ENCODE measurements at regions not wholly inside any gene's neighbourhood (a gene's known extent, or its start where the extent isn't known, plus 50 kb on each side); places are given as distances from the start of the nearest gene placed in this dataset.

GRCh38 chr2:193776988-193777387 is 1582.3 kb upstream of the TMEFF2 start:
- no peak for DNase-seq (ENCODE audit: low read depth in 3 of 3)

- no peak for DNase-seq (ENCODE audit: low read depth in 3 of 3)
Measured at GRCh38 chr2:193774166-193774565, 1579.4 kb upstream of the TMEFF2 start.

GRCh38 chr2:193751299-193751698 is 1556.6 kb upstream of the TMEFF2 start:
- no peak for DNase-seq (ENCODE audit: low read depth in 3 of 3)

DNA sequence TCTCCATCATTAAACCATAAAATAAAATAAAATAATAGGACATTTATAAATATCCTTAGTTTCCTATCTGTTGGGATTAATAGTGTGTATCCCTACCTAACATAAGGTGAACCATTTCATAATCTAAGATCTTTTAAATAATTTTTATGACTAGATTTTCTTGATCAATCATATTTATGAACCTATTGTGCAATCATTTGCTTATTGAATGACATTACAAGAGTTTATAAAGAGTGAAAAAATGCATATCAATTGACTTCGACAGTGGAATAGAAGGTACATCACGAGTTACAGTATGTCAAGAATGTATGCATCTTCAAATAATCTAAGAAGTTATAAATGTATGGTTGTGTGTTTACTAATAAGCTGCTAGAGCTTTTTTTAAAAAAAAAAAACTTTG is 1554.8 kb upstream of the TMEFF2 start:
- no peak for DNase-seq (ENCODE audit: low read depth in 3 of 3)

- no peak for DNase-seq (ENCODE audit: low read depth in 3 of 3)
Measured at GRCh38 chr2:193743089-193743488, 1548.4 kb upstream of the TMEFF2 start.

- DNase-seq (ENCODE audit: low read depth in 3 of 3) = no peak
Measured at GRCh38 chr2:193738892-193739291, 1544.2 kb upstream of the TMEFF2 start.

DNA sequence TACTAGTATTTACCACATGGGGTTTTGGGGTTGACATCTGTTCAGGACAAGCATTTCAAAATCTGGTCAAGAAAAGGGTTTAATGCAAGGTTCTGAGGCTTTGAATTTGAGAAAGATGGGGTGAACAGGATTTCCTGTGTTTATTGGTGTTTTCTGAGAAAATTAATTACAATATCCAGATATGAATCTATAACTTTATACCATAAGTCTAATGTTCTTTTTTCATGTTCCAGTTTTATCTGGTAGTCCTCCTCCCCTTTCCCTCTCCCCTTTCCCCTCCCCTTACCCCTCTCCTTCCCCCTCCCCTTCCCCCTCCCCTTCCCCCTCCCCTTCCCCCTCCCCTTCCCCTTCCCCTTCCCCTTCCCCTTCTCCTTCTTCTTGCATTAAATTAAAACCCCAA is 1518.2 kb upstream of the TMEFF2 start:
- DNase-seq (ENCODE audit: low read depth in 3 of 3) = no peak

GRCh38 chr2:193703411-193703810 is 1508.7 kb upstream of the TMEFF2 start:
- no peak for DNase-seq (ENCODE audit: low read depth in 3 of 3)

DNA sequence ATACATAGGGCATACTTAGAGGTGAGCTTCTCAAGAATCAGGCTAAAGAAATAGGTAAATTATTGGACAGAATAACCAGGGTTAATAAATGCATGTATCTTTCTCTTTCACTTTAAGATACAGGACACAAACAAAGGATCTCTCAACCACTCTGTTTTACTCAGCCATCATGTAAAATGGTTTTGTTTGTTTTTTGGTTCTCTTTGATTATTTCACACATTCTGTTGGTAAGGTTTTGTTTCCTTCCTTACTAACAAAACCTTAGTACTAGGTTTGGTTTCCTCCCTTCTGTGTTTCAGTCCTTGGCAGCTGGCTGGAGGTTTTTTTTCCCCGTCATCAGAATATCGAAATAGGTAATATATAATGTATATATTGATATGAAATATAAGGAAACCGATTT is 1506.8 kb upstream of the TMEFF2 start:
- no peak for DNase-seq (ENCODE audit: low read depth in 3 of 3)

DNA sequence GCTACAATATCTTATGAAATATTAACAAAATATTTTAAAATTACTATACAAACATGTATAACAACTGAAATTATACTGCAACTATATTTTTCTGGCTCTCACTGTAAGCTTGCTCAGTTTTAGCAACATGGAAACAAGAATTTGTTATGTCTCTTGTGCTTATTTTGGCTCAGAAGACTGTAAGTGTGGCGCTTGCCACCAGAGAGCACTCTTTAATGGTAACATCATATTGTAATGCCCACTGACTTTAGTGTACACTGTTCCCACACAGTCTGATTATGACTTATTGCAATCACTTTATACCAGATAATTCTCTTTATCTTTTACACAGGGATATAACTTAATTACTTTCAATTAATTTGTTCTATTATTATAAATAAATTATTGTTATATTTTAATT is 1500.6 kb upstream of the TMEFF2 start:
- no peak for DNase-seq (ENCODE audit: low read depth in 3 of 3)

- no peak for DNase-seq (ENCODE audit: low read depth in 3 of 3)
Measured at GRCh38 chr2:193693758-193694157, 1499.0 kb upstream of the TMEFF2 start.

GRCh38 chr2:193690572-193690971 is 1495.8 kb upstream of the TMEFF2 start:
- DNase-seq (ENCODE audit: low read depth in 3 of 3) = no peak

DNA sequence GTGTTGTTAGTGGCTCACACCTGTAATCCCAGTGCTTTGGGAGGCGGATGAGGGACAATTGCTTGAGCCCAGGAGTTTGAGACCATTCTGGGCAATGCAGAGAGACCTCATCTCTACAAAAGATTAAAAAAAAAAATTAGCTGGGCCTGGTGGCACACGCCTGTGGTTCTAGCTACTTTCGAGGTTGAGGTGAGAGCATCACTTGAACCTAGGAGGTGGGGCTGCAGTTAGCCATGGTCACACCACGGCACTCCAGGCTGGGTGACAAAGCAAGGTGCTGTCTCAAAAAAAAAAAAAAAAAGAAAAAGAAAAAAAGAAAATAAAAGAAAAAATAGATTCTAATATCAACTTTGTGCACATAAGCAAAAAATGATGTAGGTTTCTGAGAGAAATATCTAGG is 1492.5 kb upstream of the TMEFF2 start:
- no peak for DNase-seq (ENCODE audit: low read depth in 3 of 3)

GRCh38 chr2:193679847-193680246 is 1485.1 kb upstream of the TMEFF2 start:
- DNase-seq (ENCODE audit: low read depth in 3 of 3) = no peak

DNA sequence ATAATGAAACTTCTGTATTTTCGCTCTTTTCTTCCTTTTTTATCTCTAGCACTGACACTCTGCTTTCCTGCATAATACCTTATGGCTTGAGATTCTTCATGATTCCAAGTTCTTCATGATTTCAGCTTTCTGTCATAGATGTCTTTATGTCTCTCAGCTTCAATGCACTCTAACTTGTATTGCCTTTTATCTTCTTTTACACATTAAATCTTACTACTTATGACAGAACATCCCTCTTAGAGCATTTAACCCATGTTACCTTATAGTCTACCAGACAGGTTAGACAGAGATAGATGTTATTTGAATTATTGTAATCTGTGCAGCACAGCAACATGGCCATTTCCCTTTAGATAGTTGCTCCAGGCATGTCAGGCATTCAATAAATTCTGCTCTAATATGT is 1475.7 kb upstream of the TMEFF2 start:
- DNase-seq (ENCODE audit: low read depth in 3 of 3) = no peak

DNA sequence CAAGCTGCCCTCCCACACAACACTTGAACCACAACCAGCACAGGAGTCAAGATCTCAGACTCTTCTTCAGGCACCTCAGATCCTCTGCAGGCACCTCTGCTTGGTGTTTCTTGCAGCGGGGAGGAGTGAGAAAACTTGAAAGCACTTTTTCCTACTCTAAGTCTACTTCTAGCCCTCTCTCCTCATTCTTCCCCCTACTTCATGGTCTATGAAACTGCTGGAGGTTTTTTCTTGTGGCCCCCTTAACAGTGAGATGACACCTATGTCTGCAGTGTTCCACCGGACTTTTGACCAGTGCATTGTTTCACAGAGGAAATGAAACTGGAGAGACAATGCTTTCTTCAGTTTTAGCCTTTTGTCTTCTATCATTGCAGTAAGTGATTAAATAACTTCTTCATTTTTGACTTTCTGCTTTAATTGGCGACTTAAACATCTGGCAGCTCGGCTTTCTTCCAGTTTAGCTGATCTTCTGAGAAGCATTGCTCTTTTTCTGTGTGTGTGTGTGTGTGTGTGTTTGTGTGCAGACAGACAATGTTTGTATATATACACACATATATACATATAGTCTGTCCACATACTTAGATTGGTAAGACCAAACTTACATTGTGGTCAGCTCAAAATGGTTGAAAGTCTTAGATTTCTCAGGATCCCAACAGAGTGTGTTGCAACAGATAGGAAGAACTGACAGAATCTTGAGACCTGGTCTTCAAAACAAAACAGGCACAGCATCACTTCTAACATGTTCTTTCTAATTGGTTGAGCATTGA is 1474.0 kb upstream of the TMEFF2 start:
- DNase-seq (ENCODE audit: low read depth in 3 of 3) = no peak

DNA sequence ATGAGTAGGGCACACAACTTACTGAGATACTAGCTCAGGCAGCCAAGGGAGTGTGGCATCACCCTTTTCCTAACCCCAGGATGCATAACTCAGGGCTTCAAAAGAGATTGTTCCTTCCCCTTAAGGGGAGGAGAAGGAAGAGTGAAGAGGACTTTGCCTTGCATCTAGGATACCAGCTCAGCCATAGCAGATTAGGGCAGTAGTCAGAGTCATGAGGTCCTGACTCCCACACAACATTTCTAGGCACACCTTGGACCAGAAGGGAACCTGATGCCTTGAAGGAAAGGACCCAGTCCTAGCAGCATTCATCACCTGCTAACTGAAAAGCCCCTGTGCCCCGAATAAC is 1433.2 kb upstream of the TMEFF2 start:
- no peak for DNase-seq (ENCODE audit: low read depth in 3 of 3)

DNA sequence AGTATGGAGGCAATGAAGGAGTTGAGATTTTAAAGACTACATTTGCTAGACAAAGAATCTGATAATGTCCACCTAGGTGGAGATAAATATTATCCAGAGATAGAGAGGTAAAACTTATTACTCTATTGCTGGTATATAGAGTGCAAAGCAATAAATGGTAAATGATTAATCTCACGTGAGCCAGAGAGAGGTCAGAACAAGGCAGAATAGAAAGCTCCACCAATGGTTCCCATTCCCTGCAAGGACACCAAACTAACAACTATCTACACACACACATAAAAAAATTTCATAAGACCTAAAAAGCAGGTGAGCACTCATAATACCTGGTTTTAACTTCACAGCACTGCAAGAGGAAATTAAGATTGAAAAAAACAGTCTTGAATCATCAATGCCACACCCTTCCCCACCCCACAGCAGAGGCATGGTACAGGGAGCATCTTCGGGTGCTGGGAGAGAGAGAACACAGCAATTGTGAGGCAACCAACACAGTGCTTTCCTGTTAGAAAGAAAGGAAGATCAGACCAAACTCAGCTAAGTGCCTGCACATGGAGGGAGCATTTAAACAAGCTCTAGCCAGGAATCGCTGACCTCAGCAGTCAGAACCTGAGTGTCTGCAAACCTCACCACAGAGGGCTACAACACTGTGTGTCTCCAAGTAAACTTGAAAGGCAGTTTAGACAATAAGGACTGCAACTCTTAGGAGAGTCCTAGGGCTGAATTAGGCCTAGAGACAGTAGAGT is 1432.6 kb upstream of the TMEFF2 start:
- no peak for DNase-seq (ENCODE audit: low read depth in 3 of 3)

DNA sequence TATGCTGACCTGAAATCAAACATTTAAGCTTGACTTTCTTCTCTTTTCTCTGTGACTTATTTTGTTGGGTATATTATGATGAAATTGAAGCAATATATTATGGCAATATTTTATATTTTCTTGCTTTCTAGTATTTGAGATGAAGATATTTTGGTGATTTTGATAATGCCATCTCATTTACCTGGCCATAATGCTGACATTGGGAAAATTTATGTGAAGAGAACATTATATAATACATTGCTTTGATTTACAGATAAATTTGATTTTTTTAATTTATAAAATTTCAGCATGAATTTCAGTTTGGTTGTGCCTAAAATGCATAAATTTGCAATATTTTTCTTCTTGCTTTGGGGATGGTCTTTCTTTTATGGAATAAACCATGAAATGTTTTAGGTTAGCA is 1413.7 kb upstream of the TMEFF2 start:
- no peak for DNase-seq (ENCODE audit: low read depth in 3 of 3)

DNA sequence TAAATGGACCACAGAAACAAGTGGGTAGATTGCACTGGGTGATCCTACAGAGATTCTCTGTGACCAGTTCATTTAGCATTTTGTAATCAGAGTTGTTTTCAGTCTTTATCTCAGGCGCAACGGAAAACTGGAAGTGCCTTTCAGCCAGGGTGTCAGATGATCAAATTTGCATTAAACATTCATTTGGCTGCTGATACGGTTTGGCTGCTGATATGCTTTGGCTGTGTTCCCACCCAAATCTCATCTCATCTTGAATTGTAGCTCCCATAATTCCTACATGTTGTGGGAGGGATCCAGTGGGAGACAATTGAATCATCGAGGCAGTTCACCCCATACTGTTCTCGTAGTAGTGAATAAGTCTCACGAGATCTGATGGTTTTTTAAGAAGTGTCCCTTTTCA is 1396.1 kb upstream of the TMEFF2 start:
- DNase-seq (ENCODE audit: low read depth in 3 of 3) = no peak

DNA sequence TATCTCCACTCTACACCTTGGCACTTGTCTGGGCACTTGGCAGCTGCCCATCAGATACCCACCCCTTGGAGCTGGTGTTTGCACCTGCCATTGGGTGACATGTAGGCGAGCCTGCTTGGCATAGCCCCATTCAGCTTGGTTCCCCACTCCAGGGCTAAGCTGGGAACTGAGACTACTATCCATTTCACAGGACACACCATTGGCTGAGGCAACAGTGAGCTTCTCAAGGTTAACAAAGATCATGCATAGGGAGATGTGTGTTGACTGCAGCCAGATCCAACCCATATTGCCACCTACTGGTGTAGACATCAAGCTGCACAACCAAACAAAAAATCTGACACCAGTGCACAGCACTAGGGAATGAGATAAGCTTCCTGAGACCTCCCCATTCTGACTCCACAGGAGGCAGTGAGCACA is 1389.8 kb upstream of the TMEFF2 start:
- DNase-seq (ENCODE audit: low read depth in 3 of 3) = no peak

GRCh38 chr2:193583638-193584400 is 1389.1 kb upstream of the TMEFF2 start:
- DNase-seq (ENCODE audit: low read depth in 3 of 3) = no peak

DNA sequence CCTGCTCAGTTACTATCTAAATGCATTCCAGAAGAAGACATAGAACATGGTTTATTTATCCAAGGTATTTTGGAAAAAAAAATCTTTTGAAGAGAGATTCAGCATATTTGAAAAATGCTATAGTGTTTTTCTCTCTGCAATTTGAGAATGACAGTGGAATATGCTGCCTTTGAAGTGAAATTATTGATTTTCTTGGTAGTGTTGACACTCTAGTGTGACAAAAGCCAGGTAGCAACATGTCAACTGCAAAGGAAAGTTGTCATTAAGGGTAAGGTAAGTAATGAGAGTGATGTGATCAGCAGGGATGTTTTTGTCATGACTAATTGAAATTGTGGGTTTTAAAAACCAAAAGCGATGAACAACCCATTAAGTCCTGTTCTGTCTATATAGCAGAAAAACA is 1387.1 kb upstream of the TMEFF2 start:
- DNase-seq (ENCODE audit: low read depth in 3 of 3) = no peak

All from stimulated activated CD4-positive, alpha-beta T cell treated with anti-CD3 and anti-CD28 coated beads, TNF-alpha, amount 100 ng/mL, for 24 hours (primary cell).